HG02571 (cell line): ENCODE measurements at regions not wholly inside any gene's neighbourhood (a gene's known extent, or its start where the extent isn't known, plus 50 kb on each side); places are given as distances from the start of the nearest gene placed in this dataset.

Experiments used
- ATAC-seq: cut with Tn5 transposase; IDR thresholded peaks from one replicate; pipeline ENCODE4 v1.9.1; 2021; ENCODE audit warnings: mild to moderate bottlenecking, moderate library complexity; ENCODE audit not compliant: unreplicated experiment

GRCh38 chr5:2027790-2028189 lies 145.1 kb upstream of the IRX4 start:
- ATAC-seq: no peak

DNA sequence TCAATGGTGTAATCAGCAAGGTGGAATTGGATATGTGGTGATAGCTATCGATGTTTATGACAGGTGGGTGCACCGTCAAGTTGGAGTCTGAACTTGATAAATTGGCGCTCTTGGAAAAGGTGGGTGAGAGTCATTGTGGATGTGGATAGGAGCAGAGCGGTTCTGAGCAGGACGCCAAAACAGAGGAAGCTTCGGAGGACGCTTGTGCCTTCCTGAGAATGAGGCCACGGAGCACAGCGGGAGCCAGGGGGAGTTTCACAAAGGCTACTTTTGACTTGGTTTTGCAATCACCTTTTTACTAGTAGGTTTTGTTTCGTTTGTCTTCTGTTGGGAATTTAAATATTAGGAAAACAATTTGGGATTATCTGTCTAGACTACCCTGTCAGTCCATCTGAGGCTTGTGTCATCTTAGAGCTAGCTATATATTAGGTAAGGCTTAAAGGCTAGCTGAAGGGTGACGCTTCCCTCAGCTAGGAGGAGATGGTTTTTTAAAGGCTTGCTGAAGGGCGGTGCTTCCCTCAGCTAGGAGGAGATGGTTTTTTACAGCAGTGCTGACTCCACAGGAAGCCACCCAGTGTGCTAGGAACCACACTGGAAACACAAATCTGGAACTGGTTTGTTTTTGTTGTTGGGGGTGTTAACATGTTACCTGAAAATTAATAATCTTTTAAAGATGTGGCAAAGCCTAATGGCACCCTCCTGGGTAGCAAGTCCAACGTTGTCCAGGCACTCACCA lies 142.4 kb upstream of the IRX4 start:
- no peak for ATAC-seq

GRCh38 chr5:2023196-2023595 lies 140.5 kb upstream of the IRX4 start:
- ATAC-seq: no peak

DNA sequence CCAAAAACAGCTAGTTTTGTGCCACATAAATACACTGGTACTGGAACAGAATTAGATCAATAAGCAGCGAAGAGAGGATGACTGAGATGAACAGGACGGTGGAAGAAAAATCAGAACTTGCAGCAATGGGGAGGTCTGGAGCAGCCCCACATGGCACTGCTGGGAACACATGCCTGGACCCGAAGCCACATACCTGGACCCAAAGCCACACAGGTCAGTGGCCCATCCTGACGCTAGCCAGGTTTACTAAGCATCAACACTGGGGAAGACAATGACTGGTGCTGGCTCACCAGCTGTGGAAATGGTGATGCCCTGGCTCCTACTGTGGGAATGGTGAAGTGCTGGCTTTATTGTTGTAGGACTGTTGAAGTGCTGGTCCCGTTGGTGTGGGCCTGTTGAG lies 139.7 kb upstream of the IRX4 start:
- ATAC-seq: no peak

DNA sequence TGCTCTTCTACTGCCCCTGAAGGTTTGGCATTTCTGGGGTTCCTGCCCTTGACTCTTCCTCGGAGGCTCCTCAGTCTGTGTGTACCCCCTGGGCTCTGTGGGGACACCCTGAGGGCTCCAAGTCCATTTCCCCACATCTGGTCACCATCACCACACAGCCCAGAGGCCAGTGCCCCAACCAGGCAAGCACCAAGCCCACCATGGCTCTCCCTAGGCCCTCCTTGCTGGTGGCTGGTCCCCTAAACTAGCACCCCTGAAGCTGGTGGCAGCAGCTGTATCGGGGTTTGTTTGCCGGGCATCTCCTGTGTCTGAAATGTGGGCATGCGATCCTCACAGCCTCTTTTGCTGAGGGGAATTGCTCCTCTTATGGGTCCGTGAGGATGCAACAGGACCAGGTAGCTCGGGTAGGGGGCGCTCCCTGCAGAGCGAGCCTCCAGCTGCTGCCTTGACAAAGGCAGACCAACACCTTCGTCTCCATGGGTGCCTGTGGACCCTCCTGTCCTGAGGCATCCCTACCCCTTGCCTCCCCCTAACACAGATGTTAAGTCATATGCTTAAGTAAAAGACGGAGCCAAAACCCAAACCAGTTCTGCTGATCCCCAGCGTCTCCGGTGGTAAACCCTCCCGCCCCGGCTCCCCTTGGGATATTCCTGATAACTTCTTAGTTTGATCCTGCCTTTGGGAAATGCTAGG lies 138.9 kb upstream of the IRX4 start:
- no peak for ATAC-seq

GRCh38 chr5:2020730-2021129 lies 138.0 kb upstream of the IRX4 start:
- ATAC-seq: no peak

DNA sequence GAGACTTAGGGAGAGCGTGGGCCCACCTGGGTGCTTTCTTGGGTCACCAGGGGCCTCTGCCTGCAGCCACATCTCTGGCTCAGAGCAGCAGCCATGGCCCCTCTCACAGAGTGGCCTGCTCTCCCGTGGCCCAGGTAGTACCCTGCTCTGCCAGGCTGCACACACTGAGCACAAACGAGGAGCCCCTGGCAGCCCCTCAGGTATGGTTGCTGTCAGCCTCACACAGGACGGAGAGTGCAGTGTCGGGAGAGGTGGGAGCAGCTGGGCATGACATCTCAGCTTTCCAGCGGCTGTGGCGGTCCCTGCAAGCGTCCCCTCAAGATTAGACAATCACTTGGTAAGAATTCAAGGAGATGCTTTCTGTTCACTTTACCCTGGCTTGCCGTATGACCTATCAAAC lies 137.0 kb upstream of the IRX4 start:
- ATAC-seq: no peak

- no peak for ATAC-seq
These were observed 135.6 kb upstream of the IRX4 start for GRCh38 chr5:2018390-2018724.

DNA sequence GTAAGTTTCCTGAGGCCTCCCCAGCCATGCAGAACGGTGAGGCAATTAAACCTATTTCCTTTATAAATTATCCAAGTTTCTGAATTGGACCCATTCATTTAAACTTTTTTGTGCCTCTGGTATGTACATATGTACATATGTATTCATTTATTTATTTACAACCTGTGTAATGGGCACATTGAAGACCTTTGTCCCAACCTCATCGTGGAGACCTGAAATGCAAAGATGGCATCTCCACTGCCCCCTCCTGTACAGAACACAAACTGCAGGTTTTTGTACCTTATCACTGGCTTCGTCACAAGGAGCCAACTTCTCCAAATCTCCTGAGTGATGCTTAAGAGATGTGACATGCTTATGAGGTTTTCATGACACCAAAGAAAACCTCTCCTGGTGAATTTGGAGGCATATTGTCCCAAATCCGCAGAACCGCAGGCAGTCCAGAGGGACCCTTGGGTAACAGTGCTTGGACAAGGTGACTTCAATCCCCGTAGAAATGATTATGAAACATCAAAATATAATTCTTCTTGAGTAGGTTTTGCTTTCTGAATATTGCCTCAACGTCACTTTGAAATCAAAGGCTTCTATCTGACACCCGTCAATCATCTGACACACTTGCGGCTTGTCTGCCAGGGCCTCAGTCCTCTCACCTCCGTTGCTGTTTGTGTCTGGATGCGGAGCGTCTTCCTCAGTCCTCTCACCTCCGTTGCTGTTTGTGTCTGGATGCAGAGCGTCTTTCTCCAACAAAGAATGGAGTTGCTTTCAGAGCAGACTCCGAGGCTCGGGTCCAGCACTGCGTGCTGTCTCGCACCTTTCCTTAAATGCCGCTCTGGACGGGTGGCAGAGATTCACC lies 135.0 kb upstream of the IRX4 start:
- no peak for ATAC-seq

- ATAC-seq: no peak
These were observed 133.2 kb upstream of the IRX4 start for GRCh38 chr5:2015961-2016360.

- ATAC-seq: no peak
These were observed 132.6 kb upstream of the IRX4 start for GRCh38 chr5:2015124-2015848.

- no peak for ATAC-seq
These were observed 131.4 kb upstream of the IRX4 start for GRCh38 chr5:2014058-2014610.

DNA sequence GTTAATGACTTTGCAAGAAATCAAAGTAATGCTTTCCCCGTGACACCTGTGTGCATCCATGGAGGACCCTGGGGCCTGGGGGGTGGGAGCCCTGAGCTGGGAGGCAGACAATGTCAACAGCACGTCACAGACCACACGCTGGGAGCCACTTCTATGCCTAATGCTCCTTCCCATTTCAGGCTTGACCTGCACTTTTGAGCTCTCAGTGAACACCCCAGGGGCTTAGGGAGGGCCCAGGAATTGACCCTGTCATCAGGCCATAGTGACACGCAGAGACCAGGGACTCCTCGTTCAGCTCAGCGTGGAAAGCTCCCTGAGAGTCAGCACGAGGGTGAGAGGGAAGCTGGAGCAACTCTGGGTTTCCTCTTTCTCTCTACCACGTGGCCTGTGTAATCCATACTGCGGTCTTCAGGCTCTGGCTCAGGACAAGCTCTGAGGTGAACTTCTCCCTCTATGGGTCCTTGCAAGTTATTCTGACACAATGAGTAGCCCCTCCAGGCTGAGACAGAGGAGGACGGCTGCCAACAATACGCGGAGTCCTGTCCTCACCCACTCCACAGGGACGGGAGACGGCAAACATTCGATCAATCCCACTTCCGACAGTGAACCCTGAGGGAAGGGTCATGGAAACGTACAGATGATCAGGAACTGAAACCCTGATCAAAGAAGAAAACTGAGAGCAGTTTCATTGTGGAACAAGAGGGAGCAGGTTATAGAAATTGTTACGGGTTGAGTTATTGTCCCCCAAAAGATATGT lies 130.8 kb upstream of the IRX4 start:
- no peak for ATAC-seq

- no peak for ATAC-seq
These were observed 130.2 kb upstream of the IRX4 start for GRCh38 chr5:2012885-2013284.

GRCh38 chr5:2011481-2012411 lies 129.0 kb upstream of the IRX4 start:
- no peak for ATAC-seq

GRCh38 chr5:2010940-2011339 lies 128.2 kb upstream of the IRX4 start:
- ATAC-seq: no peak

- no peak for ATAC-seq
These were observed 127.5 kb upstream of the IRX4 start for GRCh38 chr5:2009986-2010914.
